ENCODE measurements at regions not wholly inside any gene's neighbourhood (a gene's known extent, or its start where the extent isn't known, plus 50 kb on each side); places are given as distances from the start of the nearest gene placed in this dataset.

DNA sequence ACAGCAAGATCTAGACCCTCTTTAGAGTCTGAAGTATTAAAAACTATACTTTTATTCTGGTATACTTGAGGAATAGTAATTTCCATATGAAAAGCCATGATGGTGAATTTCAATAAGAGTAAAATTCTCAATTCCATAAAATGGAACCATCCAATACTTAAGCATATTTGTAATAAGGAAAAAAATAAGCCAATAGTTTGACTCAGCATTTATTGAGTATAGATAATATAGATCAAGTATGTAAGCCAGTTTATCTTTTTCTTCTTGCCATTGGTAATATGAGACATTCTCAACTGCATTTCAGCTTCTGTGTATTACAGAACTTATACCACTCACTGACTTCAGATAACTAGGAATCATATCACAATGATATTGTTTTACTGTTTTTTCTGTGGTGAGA is 361.0 kb downstream of the SLCO4C1 start (continued):
- TF ChIP-seq EP300 (IDR thresholded peaks at IDR 0.05; ENCODE audit: borderline replicate concordance in 1 of 2, low read depth in 2 of 2, low read length in 2 of 2) (no peak), POLR2AphosphoS5 (IDR thresholded peaks at IDR 0.05; ENCODE audit: low read depth, low read length) (no peak), TAF7 (optimal IDR thresholded peaks at IDR 0.05; ENCODE audit: borderline replicate concordance, low read depth, low read length) (no peak), SIRT6 (IDR thresholded peaks at IDR 0.05; ENCODE audit: low read length) (no peak), CHD2 (IDR thresholded peaks at IDR 0.05; ENCODE audit: low read length) (no peak), E2F6 (IDR thresholded peaks at IDR 0.05) (no peak), RXRA (IDR thresholded peaks at IDR 0.05; ENCODE audit: insufficient read depth, low read depth, low read length) (no peak), YY1 (IDR thresholded peaks at IDR 0.05; ENCODE audit: low read depth, low read length) (no peak)

Data from H1 (cell line).